DND-41 (cell line): ENCODE measurements at regions not wholly inside any gene's neighbourhood (a gene's known extent, or its start where the extent isn't known, plus 50 kb on each side); places are given as distances from the start of the nearest gene placed in this dataset.
"Not testable (repeated sequence)": the region's sequence is repeated elsewhere in the genome, so short reads cannot be mapped to it uniquely, and the experiment has no call there.

Experiments
- ATAC-seq: fragments of 200-7000 bp; cut with Tn5 transposase; 3 replicates; pipeline ENCODE4 v1.9.1; 2021; ENCODE audit warnings: low read depth; ENCODE audit not compliant: insufficient read depth
- DNase-seq: peaks from one replicate; pipeline ENCODE4 v3.0.0-alpha.2; 2020
- H2AFZ ChIP-seq: 2 replicates; pipeline ENCODE4 v1.6.0; 2012; ENCODE audit warnings: low read depth, low read length
- H3K27ac ChIP-seq: 2 replicates; pipeline ENCODE4 v1.5.1; 2012; ENCODE audit warnings: low read length, inconsistent platforms
- H3K27me3 ChIP-seq: fragments of 200-600 bp; sonication (generic); 2 replicates; pipeline ENCODE4 v1.6.0; 2012; ENCODE audit warnings: low read length, mild to moderate bottlenecking, inconsistent platforms; ENCODE audit not compliant: insufficient read depth, poor library complexity
- H3K36me3 ChIP-seq: 2 replicates; pipeline ENCODE4 v1.5.1; 2012; ENCODE audit warnings: low read length, inconsistent platforms; ENCODE audit not compliant: insufficient read depth
- H3K4me1 ChIP-seq: 2 replicates; pipeline ENCODE4 v1.5.1; 2012; ENCODE audit warnings: mild to moderate bottlenecking, low read length; ENCODE audit not compliant: insufficient read depth
- H3K4me2 ChIP-seq: 2 replicates; pipeline ENCODE4 v1.6.0; 2012; ENCODE audit warnings: mild to moderate bottlenecking, moderate library complexity, low read length, inconsistent platforms; ENCODE audit not compliant: insufficient read depth
- H3K4me3 ChIP-seq, 2 experiments: fragments of 200-600 bp in 1 of 2; shearing (Covaris generic) in 1 of 2; 2 replicates each; pipeline ENCODE4 v1.5.1; 2012 to 2016; ENCODE audit warnings: inconsistent platforms in 2 of 2, low read length in 2 of 2, mild to moderate bottlenecking in 2 of 2, low read depth in 1 of 2, moderate library complexity in 1 of 2
- H3K79me2 ChIP-seq: 2 replicates; pipeline ENCODE4 v1.6.0; 2012; ENCODE audit warnings: low read length, inconsistent platforms; ENCODE audit not compliant: insufficient read depth
- H3K9ac ChIP-seq: 2 replicates; pipeline ENCODE4 v1.6.0; 2012; ENCODE audit warnings: low read depth, mild to moderate bottlenecking, inconsistent platforms, low read length, moderate library complexity
- H3K9me3 ChIP-seq: 2 replicates; pipeline ENCODE4 v1.5.1; 2012; ENCODE audit warnings: low read length, moderate library complexity, mild to moderate bottlenecking, inconsistent platforms; ENCODE audit not compliant: insufficient read depth, severe bottlenecking
- H4K20me1 ChIP-seq: 2 replicates; pipeline ENCODE4 v1.6.0; 2012; ENCODE audit warnings: low read length; ENCODE audit not compliant: insufficient read depth

- H3K9ac ChIP-seq, H2AFZ ChIP-seq, H3K79me2 ChIP-seq, DNase-seq, H3K4me1 ChIP-seq, H3K27me3 ChIP-seq, H4K20me1 ChIP-seq, H3K4me2 ChIP-seq, H3K27ac ChIP-seq, H3K9me3 ChIP-seq, ATAC-seq, H3K36me3 ChIP-seq, H3K4me3 ChIP-seq: not testable (repeated sequence)
Measured at GRCh38 chr7:65150105-65150504, 143.6 kb upstream of the ERV3-1 start.

DNA sequence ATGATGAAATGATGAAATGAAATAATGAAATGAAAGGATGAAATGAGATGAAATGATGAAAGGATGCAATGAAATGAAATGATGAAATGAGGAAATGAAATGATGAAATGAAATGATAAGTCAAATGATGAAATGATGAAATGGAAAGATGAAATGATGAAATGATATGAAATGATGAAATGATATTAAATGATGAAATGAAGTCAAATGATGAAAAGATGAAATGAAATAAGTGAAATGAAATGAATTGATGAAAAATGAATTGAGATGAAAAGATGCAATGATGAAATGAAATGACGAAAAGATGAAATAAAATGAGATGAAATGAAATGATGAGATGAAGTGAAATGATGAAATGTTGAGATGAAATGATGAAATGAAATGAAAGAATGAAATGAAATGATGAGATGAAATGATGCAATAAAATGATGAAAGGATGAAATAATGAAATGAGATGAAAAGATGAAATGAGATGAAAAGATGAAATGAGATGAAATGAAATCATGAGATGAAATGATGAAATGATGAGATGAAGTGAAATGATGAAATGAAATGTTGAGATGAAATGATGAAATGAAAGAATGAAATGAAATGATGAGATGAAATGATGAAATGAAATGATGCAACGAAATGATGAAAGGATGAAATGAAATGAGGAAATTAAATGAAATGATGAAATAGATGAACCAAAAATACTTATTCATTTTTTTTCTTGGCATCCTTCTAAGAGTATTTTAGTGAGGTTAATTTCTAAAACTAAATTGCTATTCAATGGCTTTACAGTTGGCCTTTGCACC lies 139.8 kb upstream of the ERV3-1 start:
- not testable (repeated sequence) for H4K20me1 ChIP-seq, H3K27ac ChIP-seq, H3K9me3 ChIP-seq, H3K36me3 ChIP-seq, H3K9ac ChIP-seq, H3K79me2 ChIP-seq, ATAC-seq, H2AFZ ChIP-seq, H3K4me2 ChIP-seq, H3K27me3 ChIP-seq, H3K4me1 ChIP-seq, H3K4me3 ChIP-seq, DNase-seq

DNA sequence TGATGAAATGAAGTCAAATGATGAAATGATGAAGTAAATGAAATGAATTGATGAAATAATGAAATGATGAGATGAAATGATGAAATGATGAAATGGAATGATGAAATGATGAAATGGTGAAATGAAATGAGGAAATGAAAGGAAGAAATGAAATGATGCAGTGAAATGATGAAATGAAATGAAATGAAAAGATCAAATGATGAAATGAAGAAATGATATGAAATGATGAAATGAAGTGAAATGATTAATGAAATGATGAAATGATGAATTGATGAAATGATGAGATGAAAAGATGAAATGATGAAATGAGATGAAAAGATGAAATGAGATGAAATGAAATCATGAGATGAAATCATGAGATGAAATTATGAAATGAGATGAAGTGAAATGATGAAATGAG lies 139.2 kb upstream of the ERV3-1 start:
- H3K79me2 ChIP-seq, H4K20me1 ChIP-seq, H3K4me3 ChIP-seq, H2AFZ ChIP-seq, H3K9ac ChIP-seq, H3K27me3 ChIP-seq, DNase-seq, ATAC-seq, H3K27ac ChIP-seq, H3K4me2 ChIP-seq, H3K9me3 ChIP-seq, H3K36me3 ChIP-seq, H3K4me1 ChIP-seq: not testable (repeated sequence)

GRCh38 chr7:65145008-65145407 lies 138.5 kb upstream of the ERV3-1 start:
- H3K27me3 ChIP-seq, DNase-seq, H2AFZ ChIP-seq, H3K4me2 ChIP-seq, H3K36me3 ChIP-seq, H3K4me3 ChIP-seq, H3K79me2 ChIP-seq, H3K9me3 ChIP-seq, H3K27ac ChIP-seq, H3K9ac ChIP-seq, ATAC-seq, H3K4me1 ChIP-seq, H4K20me1 ChIP-seq: not testable (repeated sequence)

DNA sequence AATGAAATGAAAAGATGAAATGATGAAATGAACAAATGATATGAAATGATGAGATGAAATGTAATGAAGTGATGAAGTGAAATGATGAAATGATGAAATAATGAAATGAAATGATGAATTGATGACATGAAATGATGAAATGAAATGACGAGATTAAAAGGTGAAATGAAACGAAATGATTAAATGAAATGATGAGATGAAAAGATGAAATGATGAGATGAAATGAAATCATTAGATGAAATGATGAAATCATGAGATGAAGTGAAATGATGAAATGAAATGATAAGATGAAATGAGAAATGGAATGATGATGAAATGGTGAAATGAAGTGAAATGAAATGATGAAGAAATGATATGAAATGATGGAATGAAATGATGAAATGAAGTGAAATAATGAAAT lies 138.1 kb upstream of the ERV3-1 start:
- not testable (repeated sequence) for H4K20me1 ChIP-seq, H3K79me2 ChIP-seq, H3K36me3 ChIP-seq, H3K4me1 ChIP-seq, H3K27me3 ChIP-seq, H3K27ac ChIP-seq, H3K9ac ChIP-seq, H2AFZ ChIP-seq, DNase-seq, H3K4me3 ChIP-seq, ATAC-seq, H3K4me2 ChIP-seq, H3K9me3 ChIP-seq

DNA sequence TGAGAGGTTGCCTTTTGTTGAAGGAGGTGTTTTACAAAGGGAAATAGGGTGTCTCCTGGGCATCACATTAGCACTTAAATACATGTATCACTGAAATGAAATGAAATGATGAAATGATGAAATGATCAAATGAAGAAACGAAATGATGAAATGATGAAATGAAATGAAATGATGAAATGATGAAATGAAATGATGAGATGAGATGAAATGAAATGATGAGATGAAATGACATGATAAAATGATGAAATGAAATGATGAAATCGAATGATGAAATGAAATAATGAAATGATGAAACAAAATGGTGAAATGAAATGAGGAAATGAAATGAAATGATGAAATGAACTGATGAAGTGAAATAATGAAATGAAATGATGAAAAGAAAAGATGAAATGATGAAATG lies 137.6 kb upstream of the ERV3-1 start:
- not testable (repeated sequence) for H2AFZ ChIP-seq, H3K4me1 ChIP-seq, H3K27ac ChIP-seq, ATAC-seq, H3K36me3 ChIP-seq, H3K4me3 ChIP-seq, H3K9ac ChIP-seq, H3K4me2 ChIP-seq, H3K79me2 ChIP-seq, DNase-seq, H4K20me1 ChIP-seq, H3K9me3 ChIP-seq, H3K27me3 ChIP-seq

DNA sequence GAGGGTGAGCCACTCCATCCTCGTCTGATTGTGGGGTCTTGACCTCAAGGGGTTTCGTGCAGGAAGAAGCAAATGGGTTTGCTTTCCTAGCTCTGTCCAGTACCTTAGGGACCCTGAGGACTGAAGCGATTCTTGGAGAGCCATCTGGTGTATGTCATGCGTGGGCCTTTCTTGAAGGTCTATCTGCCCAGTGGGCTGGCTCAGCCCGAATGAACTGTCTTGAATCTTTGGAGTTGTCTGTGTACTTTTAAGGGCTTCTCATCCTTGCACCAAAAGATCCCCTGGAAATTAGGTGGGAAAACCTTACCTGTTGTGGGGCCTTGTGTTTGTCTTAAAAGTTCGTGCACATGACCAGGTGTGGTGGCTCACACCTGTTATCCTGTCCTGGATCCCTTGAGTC lies 135.4 kb upstream of the ERV3-1 start:
- H3K9ac ChIP-seq, H3K79me2 ChIP-seq, DNase-seq, H2AFZ ChIP-seq, H3K9me3 ChIP-seq, H3K27me3 ChIP-seq, H3K4me2 ChIP-seq, H3K36me3 ChIP-seq, ATAC-seq, H3K4me3 ChIP-seq, H3K4me1 ChIP-seq, H4K20me1 ChIP-seq, H3K27ac ChIP-seq: not testable (repeated sequence)

DNA sequence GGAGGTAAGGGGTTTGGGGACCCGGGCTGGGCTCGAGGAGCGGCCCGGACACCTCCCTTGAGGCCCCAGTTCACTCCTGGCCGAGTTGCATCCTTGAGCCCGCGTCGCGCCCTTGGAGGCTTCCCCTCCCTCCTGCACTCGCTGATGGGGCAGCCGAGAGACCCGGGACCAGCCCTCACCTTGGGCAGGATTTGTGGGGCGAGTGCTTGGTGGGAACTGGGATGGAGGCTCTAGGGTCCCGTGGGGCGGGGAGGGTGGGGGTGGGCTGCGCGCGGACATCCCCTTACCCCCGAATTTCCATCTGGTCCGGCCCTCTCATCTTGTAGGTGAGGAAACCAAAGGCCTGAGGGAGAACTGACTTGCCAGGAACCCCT lies 134.9 kb upstream of the ERV3-1 start:
- H3K4me3 ChIP-seq, H3K36me3 ChIP-seq, H4K20me1 ChIP-seq, H3K4me1 ChIP-seq, ATAC-seq, H3K9ac ChIP-seq, H3K79me2 ChIP-seq, H2AFZ ChIP-seq, H3K27ac ChIP-seq, H3K27me3 ChIP-seq, DNase-seq, H3K9me3 ChIP-seq: not testable (repeated sequence)
- H3K4me2 ChIP-seq, result peak overlapping the region; percentile 51
